Neural cell (in vitro differentiated cells): ENCODE measurements at regions not wholly inside any gene's neighbourhood (a gene's known extent, or its start where the extent isn't known, plus 50 kb on each side); places are given as distances from the start of the nearest gene placed in this dataset.

ENCODE experiments used
- CTCF ChIP-seq: fragments of 450-650 bp; IDR thresholded peaks from 2 replicates; pipeline ENCODE4 v1.5.1; 2014; ENCODE audit warnings: antibody characterized with exemption, mild to moderate bottlenecking, moderate library complexity; ENCODE audit not compliant: poor library complexity, severe bottlenecking
- EP300 ChIP-seq: fragments of 450-650 bp; conservative IDR thresholded peaks from 2 replicates; pipeline ENCODE4 v1.6.1; 2014; ENCODE audit warnings: antibody characterized with exemption, mild to moderate bottlenecking, moderate library complexity; ENCODE audit not compliant: poor library complexity, severe bottlenecking

- TF ChIP-seq EP300 (no peak), CTCF (no peak)
Observed at GRCh38 chr4:180610324-180610723, 1632.9 kb upstream of the TENM3 start.
